ENCODE measurements at regions not wholly inside any gene's neighbourhood (a gene's known extent, or its start where the extent isn't known, plus 50 kb on each side); places are given as distances from the start of the nearest gene placed in this dataset.
"Not testable (repeated sequence)": the region's sequence is repeated elsewhere in the genome, so short reads cannot be mapped to it uniquely, and the experiment has no call there.

GRCh38 chr5:158602981-158603380 is 496.7 kb downstream of the EBF1 start:
- no peak for DNase-seq (ENCODE audit: low spot score)

GRCh38 chr5:158601118-158601517 is 498.6 kb downstream of the EBF1 start:
- DNase-seq (ENCODE audit: low spot score), result no peak

GRCh38 chr5:158600679-158601078 is 499.0 kb downstream of the EBF1 start:
- no peak for DNase-seq (ENCODE audit: low spot score)

GRCh38 chr5:158599157-158599556 is 500.6 kb downstream of the EBF1 start:
- DNase-seq (ENCODE audit: low spot score), result no peak

- peak; percentile 47 for DNase-seq (ENCODE audit: low spot score)
These were observed 505.0 kb downstream of the EBF1 start for GRCh38 chr5:158594595-158595242.

- DNase-seq (ENCODE audit: low spot score), result no peak
These were observed 505.8 kb downstream of the EBF1 start for GRCh38 chr5:158593925-158594324.

- no peak for DNase-seq (ENCODE audit: low spot score)
These were observed 508.3 kb downstream of the EBF1 start for GRCh38 chr5:158591301-158591863.

- DNase-seq (ENCODE audit: low spot score), result no peak
These were observed 508.9 kb downstream of the EBF1 start for GRCh38 chr5:158590746-158591300.

- DNase-seq (ENCODE audit: low spot score), result no peak
These were observed 509.8 kb downstream of the EBF1 start for GRCh38 chr5:158589939-158590338.

- no peak for DNase-seq (ENCODE audit: low spot score)
These were observed 511.1 kb downstream of the EBF1 start for GRCh38 chr5:158588617-158589016.

- no peak for DNase-seq (ENCODE audit: low spot score)
These were observed 513.7 kb downstream of the EBF1 start for GRCh38 chr5:158586054-158586453.

- DNase-seq (ENCODE audit: low spot score), result not testable (repeated sequence)
These were observed 517.0 kb downstream of the EBF1 start for GRCh38 chr5:158582669-158583068.

- DNase-seq (ENCODE audit: low spot score), result no peak
These were observed 525.9 kb downstream of the EBF1 start for GRCh38 chr5:158573829-158574228.

GRCh38 chr5:158570502-158570901 is 529.2 kb downstream of the EBF1 start:
- DNase-seq (ENCODE audit: low spot score), result no peak

- DNase-seq (ENCODE audit: low spot score), result no peak
These were observed 530.2 kb downstream of the EBF1 start for GRCh38 chr5:158569534-158569933.

- no peak for DNase-seq (ENCODE audit: low spot score)
These were observed 534.5 kb downstream of the EBF1 start for GRCh38 chr5:158565017-158565789.

GRCh38 chr5:158563760-158564390 is 535.8 kb downstream of the EBF1 start:
- DNase-seq (ENCODE audit: low spot score), result no peak

- DNase-seq (ENCODE audit: low spot score), result no peak
These were observed 538.0 kb downstream of the EBF1 start for GRCh38 chr5:158561562-158562190.

- peak; percentile 32 for DNase-seq (ENCODE audit: low spot score)
These were observed 539.5 kb downstream of the EBF1 start for GRCh38 chr5:158560170-158560569.

GRCh38 chr5:158559643-158560042 is 540.1 kb downstream of the EBF1 start:
- no peak for DNase-seq (ENCODE audit: low spot score)

- no peak for DNase-seq (ENCODE audit: low spot score)
These were observed 540.6 kb downstream of the EBF1 start for GRCh38 chr5:158559066-158559465.

GRCh38 chr5:158553962-158554336 is 545.8 kb downstream of the EBF1 start:
- no peak for DNase-seq (ENCODE audit: low spot score)
